Left lung (tissue), 4 donors: ENCODE measurements at regions not wholly inside any gene's neighbourhood (a gene's known extent, or its start where the extent isn't known, plus 50 kb on each side); places are given as distances from the start of the nearest gene placed in this dataset.
A peak's percentile ranks its signal among the peaks of the same experiment; 100 is the strongest.

Experiments
- ATAC-seq: fragments of 200-7000 bp; cut with Tn5 transposase; one replicate; pipeline ENCODE4 v1.9.1; 2020; ENCODE audit warnings: moderate library complexity
- DNase-seq, 4 donors: peaks; one replicate each; pipeline ENCODE4 v3.0.0-alpha.2; 2013 to 2020
- H3K27ac ChIP-seq, 2 donors: fragments of 200-600 bp; sonication (generic) in 1 of 2; one replicate each; pipeline versions ENCODE4 v1.5.0 to v1.8.0; 2020 to 2021
- H3K27me3 ChIP-seq, 2 donors: fragments of 200-600 bp; sonication (generic) in 1 of 2; one replicate each; pipeline versions ENCODE4 v1.5.0 to v1.8.0; 2020 to 2021
- H3K36me3 ChIP-seq, 2 donors: fragments of 200-600 bp; sonication (generic) in 1 of 2; one replicate each; pipeline versions ENCODE4 v1.5.0 to v1.8.0; 2020 to 2021
- H3K4me1 ChIP-seq, 2 donors: fragments of 200-600 bp; one replicate each; pipeline ENCODE4 v1.8.0; 2021
- H3K4me3 ChIP-seq, 2 donors: fragments of 200-600 bp; sonication (generic) in 1 of 2; one replicate each; pipeline versions ENCODE4 v1.5.0 to v1.8.0; 2020 to 2021; ENCODE audit warnings: mild to moderate bottlenecking in 1 of 2
- H3K9me3 ChIP-seq, 2 donors: fragments of 200-600 bp; sonication (generic) in 1 of 2; one replicate each; pipeline versions ENCODE4 v1.5.0 to v1.8.0; 2020 to 2021
- CTCF ChIP-seq, 2 donors: fragments of 200-600 bp; sonication (generic) in 1 of 2; IDR thresholded peaks; one replicate each; pipeline versions ENCODE4 v1.5.0 to v1.8.0; 2021; ENCODE audit warnings: antibody characterized with exemption in 2 of 2
- intact Hi-C, 2 donors: fragments of 100-400 bp; cut with DNase I; formaldehyde crosslinking; loops; one replicate each; pipeline versions ENCODE4 v1.11.2 to v1.14.2; 2022
- donor health status: DM: no; HTN: yes; CAD: no.
- donor health status: DM: no; HTN: no; CAD: no.

GRCh38 chr14:71359823-71360222, 452.6 kb downstream of the PCNX1 start:
- TF ChIP-seq CTCF (IDR thresholded peaks at IDR 0.05), result no peak
- Histone ChIP-seq H3K36me3 (no peaks in the 10 kb centered on the region), H3K27ac (no peak overlapping the region), H3K27me3 (no peaks in the 10 kb centered on the region), H3K9me3 (no peaks in the 10 kb centered on the region), H3K4me3 (no peak overlapping the region), H3K4me1 (peaks cover 26 to 48% of the 10 kb centered on the region in 2 donors)
- ATAC-seq, result no peak
- no peak for DNase-seq
- intact Hi-C loops, result no loop called here

GRCh38 chr14:71361336-71361735, 454.1 kb downstream of the PCNX1 start:
- intact Hi-C loops, result no loop called here
- no peak overlapping the region for H3K27ac ChIP-seq
- ATAC-seq, result no peak
- DNase-seq, result no peak
- H3K36me3 ChIP-seq, result no peaks in the 10 kb centered on the region
- H3K9me3 ChIP-seq, result no peaks in the 10 kb centered on the region
- H3K4me1 ChIP-seq, result peaks cover 16 to 36% of the 10 kb centered on the region in 2 donors
- no peaks in the 10 kb centered on the region for H3K27me3 ChIP-seq
- H3K4me3 ChIP-seq, result no peak overlapping the region
- no peak for TF ChIP-seq CTCF (IDR thresholded peaks at IDR 0.05)

GRCh38 chr14:71361874-71362273, 454.6 kb downstream of the PCNX1 start:
- intact Hi-C loops, result no loop called here
- no peaks in the 10 kb centered on the region for H3K36me3 ChIP-seq
- ATAC-seq (no peak), DNase-seq (no peak)
- TF ChIP-seq CTCF (IDR thresholded peaks at IDR 0.05), result no peak
- H3K9me3 ChIP-seq, result no peaks in the 10 kb centered on the region
- H3K27ac ChIP-seq, result no peak overlapping the region
- H3K27me3 ChIP-seq, result no peaks in the 10 kb centered on the region
- no peak overlapping the region for H3K4me3 ChIP-seq
- H3K4me1 ChIP-seq, result peaks cover 16 to 36% of the 10 kb centered on the region in 2 donors

GRCh38 chr14:71362282-71362681, 455.0 kb downstream of the PCNX1 start:
- no peak overlapping the region for H3K27ac ChIP-seq
- peaks cover 16 to 36% of the 10 kb centered on the region in 2 donors for H3K4me1 ChIP-seq
- intact Hi-C loops, result no loop called here
- ATAC-seq (no peak), DNase-seq (no peak)
- H3K27me3 ChIP-seq, result no peaks in the 10 kb centered on the region
- H3K36me3 ChIP-seq, result no peaks in the 10 kb centered on the region
- no peak overlapping the region for H3K4me3 ChIP-seq
- H3K9me3 ChIP-seq, result no peaks in the 10 kb centered on the region
- TF ChIP-seq CTCF (IDR thresholded peaks at IDR 0.05), result no peak

GRCh38 chr14:71362920-71363584, 455.8 kb downstream of the PCNX1 start:
- ATAC-seq (peak; percentile 66), DNase-seq (peak in 2 of 4 donors; percentile 72 to 80)
- Histone ChIP-seq H3K36me3 (no peaks in the 10 kb centered on the region), H3K4me3 (no peak overlapping the region), H3K4me1 (peaks cover 16 to 36% of the 10 kb centered on the region in 2 donors), H3K27ac (peak overlapping the region; percentile 63 to 74), H3K9me3 (no peaks in the 10 kb centered on the region), H3K27me3 (no peaks in the 10 kb centered on the region)
- intact Hi-C loops, result no loop called here
- TF ChIP-seq CTCF (IDR thresholded peaks at IDR 0.05), result no peak
